Nephron (organoid): ENCODE measurements at regions not wholly inside any gene's neighbourhood (a gene's known extent, or its start where the extent isn't known, plus 50 kb on each side); places are given as distances from the start of the nearest gene placed in this dataset.

Experiments used
- H3K27ac Mint-ChIP-seq, 3 experiments: 2 replicates each; pipeline ENCODE4 v1.8.0; 2020; ENCODE audit warnings: mixed read lengths in 3 of 3, mild to moderate bottlenecking in 2 of 3, moderate library complexity in 1 of 3
- H3K27me3 Mint-ChIP-seq: 2 replicates; pipeline ENCODE4 v1.8.0; 2021; ENCODE audit warnings: low read depth, mild to moderate bottlenecking, moderate library complexity, mixed read lengths
- H3K36me3 Mint-ChIP-seq: 2 replicates; pipeline ENCODE4 v1.8.0; 2020; ENCODE audit warnings: low read depth, mixed read lengths
- H3K4me1 Mint-ChIP-seq: 2 replicates; pipeline ENCODE4 v1.8.0; 2020; ENCODE audit warnings: mixed read lengths
- H3K4me3 Mint-ChIP-seq, 3 experiments: 2 replicates each; pipeline ENCODE4 v1.8.0; 2020; ENCODE audit warnings: mild to moderate bottlenecking in 3 of 3, mixed read lengths in 3 of 3, moderate library complexity in 2 of 3
- H3K9me3 Mint-ChIP-seq: 2 replicates; pipeline ENCODE4 v1.8.0; 2020; ENCODE audit warnings: mixed read lengths
- CTCF ChIP-seq, 3 experiments: fragments of 200-600 bp; sonication (generic); IDR thresholded peaks; one replicate each; pipeline ENCODE4 v1.5.0; 2021; ENCODE audit warnings: antibody characterized with exemption in 3 of 3; ENCODE audit not compliant: unreplicated experiment in 3 of 3

DNA sequence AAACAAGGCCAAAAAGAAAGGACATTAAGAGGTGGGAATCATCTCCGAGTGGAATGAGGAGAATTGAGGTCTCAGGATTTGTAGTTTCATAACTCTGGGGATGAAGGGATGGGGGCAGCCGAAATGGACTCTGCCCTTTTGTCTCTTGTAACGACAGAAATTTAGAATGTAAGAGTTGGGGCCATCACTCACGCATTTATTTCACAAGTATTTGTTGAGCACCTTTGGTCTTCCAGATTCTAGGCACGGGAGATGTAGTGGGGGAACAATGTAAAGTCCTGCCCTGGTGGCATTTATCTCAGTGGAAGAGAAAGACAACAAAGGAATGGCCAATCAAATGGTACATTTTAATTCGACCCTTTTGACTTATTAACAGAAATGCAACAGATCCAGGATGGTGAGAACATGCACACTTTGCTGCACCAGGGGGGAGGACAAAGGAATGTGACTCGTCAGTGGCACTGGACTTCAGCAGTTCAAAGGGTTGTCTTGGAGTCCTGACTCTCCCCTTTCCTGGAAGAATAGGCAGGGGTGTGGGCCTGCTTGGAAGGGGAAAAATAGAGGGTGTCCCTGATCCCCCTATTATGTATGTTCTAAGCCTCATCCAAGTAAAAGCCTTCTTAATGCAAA is 102.0 kb downstream of the TMEM30B start:
- H3K4me3 Mint-ChIP-seq = no peak overlapping the region
- TF ChIP-seq CTCF (IDR thresholded peaks at IDR 0.05; ENCODE audit: unreplicated experiment in 3 of 3) = no peak
- peak overlapping the region; percentile 37 to 60 (median 43) for H3K27ac Mint-ChIP-seq
- H3K36me3 Mint-ChIP-seq = no peaks in the 10 kb centered on the region
- peaks cover 42% of the 10 kb centered on the region for H3K4me1 Mint-ChIP-seq
- peaks cover under 1% of the 10 kb centered on the region for H3K9me3 Mint-ChIP-seq
- peaks cover 14% of the 10 kb centered on the region for H3K27me3 Mint-ChIP-seq

DNA sequence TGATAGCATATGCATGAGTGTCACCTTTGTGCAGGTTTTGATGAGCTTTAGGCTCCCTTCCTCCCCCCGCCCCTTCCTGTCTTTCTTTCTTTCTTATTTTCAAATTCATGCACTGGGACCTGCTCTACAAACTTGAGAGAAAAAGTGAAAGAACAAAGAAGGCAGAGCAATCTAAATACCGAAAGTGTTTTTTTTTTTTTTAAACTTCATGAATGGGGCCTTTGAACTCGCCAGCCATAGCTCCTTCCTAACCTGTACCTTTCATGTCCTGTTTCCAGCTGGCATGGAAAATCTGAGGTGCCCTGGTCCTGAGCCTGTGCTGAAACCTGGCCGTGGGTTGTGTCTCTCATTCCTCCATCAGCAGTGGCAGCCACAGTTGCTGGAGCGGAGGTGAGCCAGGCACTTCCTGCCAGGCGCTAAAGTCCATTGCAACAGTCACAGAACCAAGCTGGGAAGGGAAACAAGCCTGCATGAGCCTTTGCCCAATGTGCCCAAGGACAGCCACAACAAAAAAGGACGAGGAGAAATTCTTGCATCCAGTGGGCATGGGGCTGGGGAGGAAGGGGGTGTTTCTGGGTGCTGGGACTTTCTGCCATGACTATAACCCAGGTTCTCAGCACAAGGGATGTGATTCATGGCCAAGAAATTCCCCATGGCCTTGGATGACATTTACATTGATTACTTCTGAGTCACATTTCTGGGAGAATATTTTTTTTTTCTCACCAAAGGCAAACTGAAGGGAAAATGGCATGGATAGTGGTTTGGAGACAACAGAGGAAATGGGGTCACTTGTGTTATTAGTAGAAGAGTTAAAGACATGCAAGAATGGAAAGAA is 102.7 kb downstream of the TMEM30B start:
- H3K27ac Mint-ChIP-seq = peak overlapping the region; percentile 37 to 60 (median 43)
- no peaks in the 10 kb centered on the region for H3K36me3 Mint-ChIP-seq
- peaks cover 14% of the 10 kb centered on the region for H3K27me3 Mint-ChIP-seq
- TF ChIP-seq CTCF (IDR thresholded peaks at IDR 0.05; ENCODE audit: unreplicated experiment in 3 of 3) = no peak
- peaks cover 2% of the 10 kb centered on the region for H3K9me3 Mint-ChIP-seq
- H3K4me3 Mint-ChIP-seq = no peak overlapping the region
- peaks cover 37% of the 10 kb centered on the region for H3K4me1 Mint-ChIP-seq

- TF ChIP-seq CTCF (IDR thresholded peaks at IDR 0.05; ENCODE audit: unreplicated experiment in 3 of 3) = no peak
- H3K27me3 Mint-ChIP-seq = peaks cover 14% of the 10 kb centered on the region
- peaks cover 32% of the 10 kb centered on the region for H3K4me1 Mint-ChIP-seq
- peaks cover 2% of the 10 kb centered on the region for H3K9me3 Mint-ChIP-seq
- H3K36me3 Mint-ChIP-seq = no peaks in the 10 kb centered on the region
- no peak overlapping the region for H3K27ac Mint-ChIP-seq
- H3K4me3 Mint-ChIP-seq = no peak overlapping the region
Observed at GRCh38 chr14:61177279-61178225, 103.6 kb downstream of the TMEM30B start.

- H3K4me3 Mint-ChIP-seq = no peak overlapping the region
- H3K4me1 Mint-ChIP-seq = peaks cover 34% of the 10 kb centered on the region
- peaks cover 2% of the 10 kb centered on the region for H3K9me3 Mint-ChIP-seq
- H3K27me3 Mint-ChIP-seq = peaks cover 14% of the 10 kb centered on the region
- H3K27ac Mint-ChIP-seq = no peak overlapping the region
- no peaks in the 10 kb centered on the region for H3K36me3 Mint-ChIP-seq
- no peak for TF ChIP-seq CTCF (IDR thresholded peaks at IDR 0.05; ENCODE audit: unreplicated experiment in 3 of 3)
Observed at GRCh38 chr14:61176686-61177085, 104.5 kb downstream of the TMEM30B start.

DNA sequence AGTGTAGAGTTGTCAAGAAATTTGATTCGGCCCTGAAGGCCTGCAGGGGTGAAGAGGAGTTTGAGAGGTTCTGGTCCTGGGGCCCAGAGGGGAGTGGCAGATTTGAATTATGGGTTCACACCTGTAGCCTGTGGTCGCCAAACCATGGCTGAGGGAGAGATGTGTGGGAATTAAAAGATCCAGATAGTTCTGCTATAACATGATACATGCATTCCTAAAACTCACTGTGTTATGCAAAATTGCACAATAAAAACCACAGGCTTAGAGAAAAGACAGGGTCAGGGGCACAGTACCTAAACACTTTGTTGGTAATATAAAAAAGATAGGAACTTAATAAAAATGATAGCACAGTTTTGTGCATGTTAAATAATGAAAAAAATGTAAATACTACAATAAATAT is 106.2 kb downstream of the TMEM30B start:
- H3K9me3 Mint-ChIP-seq = peaks cover 2% of the 10 kb centered on the region
- H3K27me3 Mint-ChIP-seq = peaks cover 11% of the 10 kb centered on the region
- peaks cover 38% of the 10 kb centered on the region for H3K4me1 Mint-ChIP-seq
- H3K27ac Mint-ChIP-seq = peak overlapping the region in 2 of 3 experiments; percentile 16 to 54
- no peak overlapping the region for H3K4me3 Mint-ChIP-seq
- no peaks in the 10 kb centered on the region for H3K36me3 Mint-ChIP-seq
- TF ChIP-seq CTCF (IDR thresholded peaks at IDR 0.05; ENCODE audit: unreplicated experiment in 3 of 3) = no peak
